K562 (cell line): ENCODE measurements at regions not wholly inside any gene's neighbourhood (a gene's known extent, or its start where the extent isn't known, plus 50 kb on each side); places are given as distances from the start of the nearest gene placed in this dataset.

Source experiments
- ATAC-seq: fragments of 200-7000 bp; cut with Tn5 transposase; 3 replicates; pipeline ENCODE4 v1.9.1; 2020; ENCODE audit warnings: moderate library complexity
- BruUV-seq: library from RNA; stranded (reverse); fragments of 400-500 nt; replicated peaks from 2 replicates; lab custom pipeline; 2021; lab: Mats Ljungman, UMichigan
- CTCF ChIA-PET: fragments of 300-600 bp; formaldehyde crosslinking; extraction: SDS; loops from one replicate; lab custom pipeline; 2021; ENCODE audit warnings: low intra/inter-chr PET ratio; lab: Yijun Ruan, JAX
- POLR2A ChIA-PET: fragments of 300-600, 350-650 bp; sonication (Branson Sonifier 250); formaldehyde crosslinking; extraction: SDS; loops from one replicate; lab custom pipeline; 2021; ENCODE audit warnings: antibody characterized with exemption, inconsistent platforms; lab: Yijun Ruan, JAX
- DNase-seq, 4 experiments: peaks; one replicate each; pipeline versions ENCODE4 v3.0.0 to v3.0.0-alpha.2; 2011 to 2018; ENCODE audit warnings: low spot score in 3 of 4, mixed read lengths in 3 of 4; ENCODE audit errors: extremely low read depth in 1 of 4
- FAIRE-seq: peaks from 2 replicates; lab custom pipeline; 2011; peaks lifted over from hg19 to GRCh38; lab: Jason Lieb, UNC
- H2AFZ ChIP-seq: 2 replicates; pipeline ENCODE4 v1.6.0; 2011; ENCODE audit warnings: low read depth, low read length, control low read depth, inconsistent platforms
- H3K27ac ChIP-seq: fragments of 200-600 bp; 3 replicates; pipeline ENCODE4 v1.8.0; 2011; ENCODE audit warnings: low read depth, mild to moderate bottlenecking, control low read depth, inconsistent platforms, low read length, moderate library complexity, mixed read lengths; ENCODE audit errors: extremely low read depth
- H3K27me3 ChIP-seq, 2 experiments: fragments of 300-600 bp in 1 of 2; 2 replicates in 1 of 2; 3 replicates in 1 of 2; pipeline versions ENCODE4 v1.6.0 to v1.8.0; 2011; ENCODE audit warnings: inconsistent platforms in 2 of 2, low read length in 2 of 2, mild to moderate bottlenecking in 1 of 2, mixed read lengths in 1 of 2, moderate library complexity in 1 of 2; ENCODE audit not compliant: control insufficient read depth in 2 of 2, insufficient read depth in 2 of 2
- H3K36me3 ChIP-seq: fragments of 300-600 bp; 3 replicates; pipeline ENCODE4 v1.8.0; 2011; ENCODE audit warnings: mild to moderate bottlenecking, low read length, inconsistent platforms; ENCODE audit not compliant: control insufficient read depth, insufficient read depth
- H3K4me1 ChIP-seq, 2 experiments: fragments of 200-600 bp in 1 of 2; replicated peaks in 1 of 2; 2 replicates in 1 of 2; 3 replicates in 1 of 2; pipeline versions ENCODE4 v1.5.1 to v1.8.0; 2011; ENCODE audit warnings: inconsistent platforms in 2 of 2, low read length in 2 of 2, mild to moderate bottlenecking in 1 of 2, mixed read lengths in 1 of 2, moderate library complexity in 1 of 2; ENCODE audit not compliant: control insufficient read depth in 2 of 2, insufficient read depth in 2 of 2
- H3K4me2 ChIP-seq: 2 replicates; pipeline ENCODE4 v1.6.1; 2011; ENCODE audit warnings: low read length, control low read depth, inconsistent platforms, mixed read lengths; ENCODE audit not compliant: insufficient read depth
- H3K4me3 ChIP-seq: fragments of 200-600 bp; sonication (generic), shearing (Covaris generic); 2 replicates; pipeline ENCODE4 v1.5.1; 2016; ENCODE audit warnings: control low read depth, inconsistent platforms
- H3K79me2 ChIP-seq: fragments of 200-600 bp; 3 replicates; pipeline ENCODE4 v1.8.0; 2011; ENCODE audit warnings: low read length, inconsistent platforms; ENCODE audit not compliant: control insufficient read depth, insufficient read depth
- H3K9ac ChIP-seq, 2 experiments: 2 replicates each; pipeline versions ENCODE4 v1.6.0 to v1.6.1; 2011; ENCODE audit warnings: low read depth in 2 of 2, low read length in 2 of 2, control low read depth in 1 of 2, inconsistent platforms in 1 of 2, mild to moderate bottlenecking in 1 of 2, mixed read lengths in 1 of 2; ENCODE audit not compliant: insufficient read depth in 1 of 2
- H3K9me1 ChIP-seq: one replicate; pipeline ENCODE4 v1.6.0; 2011; ENCODE audit warnings: inconsistent platforms, mild to moderate bottlenecking, low read length, moderate library complexity; ENCODE audit not compliant: control insufficient read depth, insufficient read depth
- H3K9me3 ChIP-seq: replicated peaks from 2 replicates; pipeline ENCODE4 v1.5.1; 2011; ENCODE audit warnings: low read depth, low read length, inconsistent platforms; ENCODE audit not compliant: control insufficient read depth, insufficient read depth
- H4K20me1 ChIP-seq: replicated peaks from 2 replicates; pipeline ENCODE4 v1.6.1; 2011; ENCODE audit warnings: low read length, inconsistent platforms, mixed read lengths; ENCODE audit not compliant: control insufficient read depth, insufficient read depth
- E2F5 ChIP-seq: sonication (generic); formaldehyde crosslinking; IDR thresholded peaks from 2 replicates; pipeline ENCODE4 v1.8.0; 2022; ENCODE audit warnings: mild to moderate bottlenecking, missing genetic modification reagents
- ETV5 ChIP-seq: sonication (generic); formaldehyde crosslinking; IDR thresholded peaks from 2 replicates; pipeline ENCODE4 v1.4.0; 2020; ENCODE audit warnings: low read depth, mild to moderate bottlenecking, missing genetic modification reagents
- FOS ChIP-seq: IDR thresholded peaks from 3 replicates; pipeline ENCODE4 v1.6.1; 2011; ENCODE audit not compliant: insufficient read length; ENCODE audit errors: extremely low read depth
- MBD1 ChIP-seq: fragments of 250-450 bp; sonication (Bioruptor Pico); IDR thresholded peaks from 2 replicates; pipeline ENCODE4 v1.8.0; 2022; ENCODE audit warnings: inconsistent platforms
- MCM3 ChIP-seq: fragments of 450-650 bp; IDR thresholded peaks from 2 replicates; pipeline ENCODE4 v1.6.1; 2016
- MCM7 ChIP-seq, 2 experiments: fragments of 450-650 bp; IDR thresholded peaks; 2 replicates each; pipeline ENCODE4 v1.6.1; 2016 to 2018
- MEF2A ChIP-seq: IDR thresholded peaks from 2 replicates; pipeline ENCODE4 v1.6.1; 2011; ENCODE audit warnings: low read depth, mild to moderate bottlenecking, low read length, moderate library complexity; ENCODE audit not compliant: control insufficient read depth
- NCOR1 ChIP-seq: fragments of 450-650 bp; IDR thresholded peaks from 2 replicates; pipeline ENCODE4 v1.6.1; 2016; ENCODE audit warnings: mild to moderate bottlenecking, moderate library complexity
- NR2C1 ChIP-seq, 2 experiments: fragments of 450-650 bp; IDR thresholded peaks; 2 replicates each; pipeline ENCODE4 v1.6.1; 2017; ENCODE audit warnings: mild to moderate bottlenecking in 2 of 2, antibody characterized with exemption in 1 of 2, inconsistent platforms in 1 of 2, missing compliant biosample characterization in 1 of 2, missing genetic modification characterization in 1 of 2
- NR4A1 ChIP-seq, 2 experiments: fragments of 250-450 bp in 1 of 2; fragments of 450-650 bp in 1 of 2; sonication (Bioruptor Pico) in 1 of 2; IDR thresholded peaks; 2 replicates each; pipeline versions ENCODE4 v1.4.0 to v1.6.1; 2016 to 2020; ENCODE audit warnings: mild to moderate bottlenecking in 2 of 2, missing compliant biosample characterization in 1 of 2, missing genetic modification characterization in 1 of 2, moderate library complexity in 1 of 2
- POLR2AphosphoS2 ChIP-seq: IDR thresholded peaks from 2 replicates; pipeline ENCODE4 v1.6.1; 2012; ENCODE audit warnings: low read length, improper control_type of control experiment
- POLR3G ChIP-seq: IDR thresholded peaks from 2 replicates; pipeline ENCODE4 v1.6.1; 2011; ENCODE audit not compliant: insufficient read length, insufficient replicate concordance; ENCODE audit errors: extremely low read depth
- SETDB1 ChIP-seq: IDR thresholded peaks from one replicate; pipeline ENCODE4 v1.6.1; 2012; ENCODE audit warnings: low read length, control low read depth, inconsistent platforms
- SIN3A ChIP-seq, 2 experiments: fragments of 150-350 bp in 1 of 2; IDR thresholded peaks; 2 replicates each; pipeline ENCODE4 v1.6.1; 2011 to 2016; ENCODE audit warnings: borderline replicate concordance in 2 of 2, low read depth in 2 of 2, low read length in 2 of 2, mild to moderate bottlenecking in 2 of 2, moderate library complexity in 2 of 2; ENCODE audit not compliant: control insufficient read depth in 1 of 2
- SUPT5H ChIP-seq: fragments of 450-650 bp; IDR thresholded peaks from 2 replicates; pipeline ENCODE4 v1.6.1; 2016
- U2AF1 ChIP-seq: fragments of 200-400 bp; formaldehyde crosslinking; optimal IDR thresholded peaks from 2 replicates; pipeline ENCODE3; 2017; ENCODE audit warnings: mild to moderate bottlenecking, low read depth, low read length, moderate library complexity
- WGBS: fragments of 100-300 bp; shearing (Covaris generic); methylation state at CpG from one replicate; pipeline ENCODE4 v1.1.6; 2016; ENCODE audit warnings: low coverage, mixed read lengths; ENCODE audit not compliant: insufficient coverage; ENCODE audit errors: missing lambda C conversion rate; 5-methylcytosine and 5-hydroxymethylcytosine counted together
- in situ Hi-C: fragments of 300-500 bp; cut with MboI; formaldehyde crosslinking; loops from 4 replicates; pipeline ENCODE4 v1.15.0; 2018; ENCODE audit warnings: inconsistent platforms, mixed read lengths
- intact Hi-C: fragments of 100-400 bp; cut with micrococcal nuclease; formaldehyde crosslinking; loops from 2 replicates; pipeline ENCODE4 v1.14.2; 2022

- no peak for TF ChIP-seq E2F5
- TF ChIP-seq MCM7 (IDR thresholded peaks at IDR 0.05): no peak
- TF ChIP-seq FOS: no peak
- TF ChIP-seq ETV5: no peak
Measured at GRCh38 chrX:63922221-63922620, 137.2 kb upstream of the ARHGEF9 start (continued).

GRCh38 chrX:63920875-63921274 lies 135.9 kb upstream of the ARHGEF9 start:
- ATAC-seq (no peak), FAIRE-seq (no peak), DNase-seq (no peak)
- WGBS: 0% methylated on average over 2 of the region's 2 CpGs
- Histone ChIP-seq H3K9me1 (no peaks in the 10 kb centered on the region), H3K4me2 (no peak overlapping the region), H2AFZ (no peak overlapping the region), H3K9ac (no peak overlapping the region), H3K4me1 (no peaks in the 10 kb centered on the region), H3K36me3 (no peaks in the 10 kb centered on the region), H4K20me1 (no peaks in the 10 kb centered on the region), H3K4me3 (no peak overlapping the region), H3K27ac (no peak overlapping the region), H3K9me3 (no peaks in the 10 kb centered on the region), H3K27me3 (no peaks in the 10 kb centered on the region), H3K79me2 (no peaks in the 10 kb centered on the region)
- in situ Hi-C loops: no loop called here
- ChIA-PET CTCF (no interaction called here), POLR2A (no interaction called here)
- intact Hi-C loops: no loop called here
- TF ChIP-seq NCOR1 (no peak), SIN3A (IDR thresholded peaks at IDR 0.05; ENCODE audit: borderline replicate concordance in 2 of 2, control insufficient read depth in 1 of 2, low read depth in 2 of 2, low read length in 2 of 2) (no peak), NR4A1 (CRISPR knock-in tag; IDR thresholded peaks at IDR 0.05) (no peak), NR4A1 (tag; IDR thresholded peaks at IDR 0.05) (no peak), MBD1 (CRISPR knock-in tag) (no peak), POLR3G (no peak), MEF2A (no peak), U2AF1 (no peak), NR2C1 (IDR thresholded peaks at IDR 0.05) (no peak), NR2C1 (tag; IDR thresholded peaks at IDR 0.05) (no peak), SUPT5H (no peak), POLR2AphosphoS2 (no peak), MCM3 (no peak), SETDB1 (no peak)
- BruUV-seq: no TSS peak
